ENCODE measurements at regions not wholly inside any gene's neighbourhood (a gene's known extent, or its start where the extent isn't known, plus 50 kb on each side); places are given as distances from the start of the nearest gene placed in this dataset.

- Histone ChIP-seq H3K36me3 (no peaks in the 10 kb centered on the region), H3K27ac (no peak overlapping the region), H3K9me3 (no peaks in the 10 kb centered on the region), H3K4me3 (no peak overlapping the region), H3K27me3 (no peaks in the 10 kb centered on the region), H3K4me1 (peaks cover 0 to 28% (median 5%) of the 10 kb centered on the region in 9 donors)
- TF ChIP-seq CTCF (IDR thresholded peaks at IDR 0.05): no peak
- ATAC-seq: no peak
- intact Hi-C loops (cut with DNase I): no loop called here
- 88 to 90% methylated on average over 6 of the region's 6 CpGs for WGBS, 2 donors
- no peak for DNase-seq
Measured at GRCh38 chr7:50854247-50854646, 71.6 kb upstream of the GRB10 start.

GRCh38 chr7:50853311-50853710, 70.6 kb upstream of the GRB10 start:
- Histone ChIP-seq H3K9me3 (no peaks in the 10 kb centered on the region), H3K27me3 (no peaks in the 10 kb centered on the region), H3K4me1 (peaks cover 0 to 26% (median 5%) of the 10 kb centered on the region in 9 donors), H3K36me3 (no peaks in the 10 kb centered on the region), H3K4me3 (no peak overlapping the region), H3K27ac (no peak overlapping the region)
- TF ChIP-seq CTCF (IDR thresholded peaks at IDR 0.05): no peak
- intact Hi-C loops (cut with DNase I): no loop called here
- 77 to 98% methylated on average over 4 of the region's 4 CpGs for WGBS, 2 donors
- ATAC-seq (no peak), DNase-seq (no peak)

GRCh38 chr7:50852901-50853300, 70.2 kb upstream of the GRB10 start:
- Histone ChIP-seq H3K4me1 (peaks cover 0 to 22% (median 3%) of the 10 kb centered on the region in 9 donors), H3K4me3 (no peak overlapping the region), H3K27ac (no peak overlapping the region), H3K36me3 (no peaks in the 10 kb centered on the region), H3K9me3 (no peaks in the 10 kb centered on the region), H3K27me3 (no peaks in the 10 kb centered on the region)
- ATAC-seq (no peak), DNase-seq (no peak)
- intact Hi-C loops (cut with DNase I): no loop called here
- no peak for TF ChIP-seq CTCF (IDR thresholded peaks at IDR 0.05)

- ATAC-seq: no peak
- no peaks in the 10 kb centered on the region for H3K9me3 ChIP-seq
- H3K27ac ChIP-seq: peak overlapping the region in 1 of 10 donors; percentile 2
- no peaks in the 10 kb centered on the region for H3K36me3 ChIP-seq
- no peaks in the 10 kb centered on the region for H3K27me3 ChIP-seq
- H3K4me1 ChIP-seq: peaks cover 0 to 15% (median under 1%) of the 10 kb centered on the region in 9 donors
- no peak for DNase-seq
- no peak for TF ChIP-seq CTCF (IDR thresholded peaks at IDR 0.05)
- H3K4me3 ChIP-seq: no peak overlapping the region
- WGBS, 2 donors: 75% methylated on average over 6 of the region's 6 CpGs
- intact Hi-C loops (cut with DNase I): no loop called here
Measured at GRCh38 chr7:50851891-50852290, 69.2 kb upstream of the GRB10 start.

All from heart right ventricle (tissue), 16 donors.